ENCODE measurements at regions not wholly inside any gene's neighbourhood (a gene's known extent, or its start where the extent isn't known, plus 50 kb on each side); places are given as distances from the start of the nearest gene placed in this dataset.
A peak's percentile ranks its signal among the peaks of the same experiment; 100 is the strongest.

DNA sequence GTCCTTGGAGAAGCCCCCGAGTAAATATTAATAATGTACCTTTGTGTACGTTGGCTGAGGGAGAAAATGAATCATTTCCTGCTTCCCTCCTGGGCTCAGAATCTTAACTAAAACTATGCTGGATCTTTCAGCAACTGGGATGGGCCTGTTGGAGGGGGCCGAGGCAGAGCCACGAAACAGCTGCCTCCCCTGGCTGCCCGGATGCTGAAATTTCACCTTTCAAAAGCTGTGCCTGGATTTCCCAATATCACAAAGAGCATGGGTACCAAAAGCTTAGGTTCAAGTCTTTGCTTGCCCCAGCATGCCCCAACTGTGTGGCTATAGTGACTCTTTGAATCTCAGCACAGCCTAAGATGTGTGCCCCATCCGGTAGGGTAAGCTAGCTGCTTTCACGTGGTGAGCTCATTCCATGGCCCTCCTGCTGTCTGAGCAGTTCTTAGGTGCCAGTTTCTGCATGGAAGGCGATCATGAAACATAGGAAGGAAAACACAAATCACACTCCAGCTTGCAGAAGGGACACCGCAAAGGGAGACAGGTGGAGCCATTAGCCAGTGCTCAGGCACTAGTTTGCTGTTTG is 473.5 kb downstream of the PTPRU start:
- WGBS, 2 donors: 43 to 51% methylated on average over 9 of the region's 9 CpGs
- intact Hi-C loops (cut with DNase I): loop anchor here in 3 of 10 donors (10.0 kb wide), 2 partner anchors 475 to 995 kb away; partner anchors contain the start of genes MECR (in 2 of the 3) and PTPRU (in 2 of the 3)

DNA sequence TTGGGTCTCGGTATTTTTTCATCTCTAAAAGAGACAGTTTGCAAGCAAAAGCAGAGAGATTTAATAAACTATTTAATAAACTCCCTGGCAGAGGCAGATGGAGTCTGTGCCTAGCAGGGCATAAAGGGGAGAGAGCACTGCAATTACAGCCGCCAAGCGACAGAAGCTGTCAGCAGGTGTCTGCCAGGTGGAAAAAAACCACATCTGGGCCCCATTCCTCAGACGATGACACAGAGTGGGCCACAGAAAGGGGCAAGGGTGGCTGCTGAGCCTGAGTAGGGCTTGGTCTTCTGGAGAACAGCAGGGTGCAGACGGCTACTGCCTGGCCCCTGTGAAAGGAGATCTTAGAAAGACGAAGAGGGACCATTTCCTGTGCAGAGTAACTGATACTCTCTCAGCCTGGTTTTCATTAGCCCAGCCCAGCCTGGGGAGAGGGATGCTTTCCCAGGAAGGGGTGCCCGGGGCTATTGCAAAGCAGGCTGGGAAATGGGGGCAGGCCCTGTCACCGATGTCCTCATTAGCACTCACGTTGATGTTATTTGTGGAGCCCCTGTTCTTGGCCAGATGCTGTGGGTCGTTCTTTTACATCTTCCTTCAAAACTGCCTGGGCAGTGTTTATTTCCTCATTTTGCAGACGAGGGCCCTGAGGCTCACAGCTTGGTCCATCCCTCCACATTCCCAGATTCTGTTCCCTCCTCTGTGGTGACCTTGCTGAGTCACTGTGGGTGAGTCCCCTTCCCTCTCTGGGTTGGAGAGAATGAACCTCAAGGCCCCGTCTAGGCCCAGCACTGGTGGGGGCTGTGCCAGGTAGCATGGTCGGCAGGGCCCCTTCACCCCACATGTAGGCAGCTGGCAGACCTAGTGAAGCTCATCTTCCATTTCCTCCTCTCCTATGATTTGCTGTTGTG is 472.7 kb downstream of the PTPRU start:
- TF ChIP-seq, protein P1, sequence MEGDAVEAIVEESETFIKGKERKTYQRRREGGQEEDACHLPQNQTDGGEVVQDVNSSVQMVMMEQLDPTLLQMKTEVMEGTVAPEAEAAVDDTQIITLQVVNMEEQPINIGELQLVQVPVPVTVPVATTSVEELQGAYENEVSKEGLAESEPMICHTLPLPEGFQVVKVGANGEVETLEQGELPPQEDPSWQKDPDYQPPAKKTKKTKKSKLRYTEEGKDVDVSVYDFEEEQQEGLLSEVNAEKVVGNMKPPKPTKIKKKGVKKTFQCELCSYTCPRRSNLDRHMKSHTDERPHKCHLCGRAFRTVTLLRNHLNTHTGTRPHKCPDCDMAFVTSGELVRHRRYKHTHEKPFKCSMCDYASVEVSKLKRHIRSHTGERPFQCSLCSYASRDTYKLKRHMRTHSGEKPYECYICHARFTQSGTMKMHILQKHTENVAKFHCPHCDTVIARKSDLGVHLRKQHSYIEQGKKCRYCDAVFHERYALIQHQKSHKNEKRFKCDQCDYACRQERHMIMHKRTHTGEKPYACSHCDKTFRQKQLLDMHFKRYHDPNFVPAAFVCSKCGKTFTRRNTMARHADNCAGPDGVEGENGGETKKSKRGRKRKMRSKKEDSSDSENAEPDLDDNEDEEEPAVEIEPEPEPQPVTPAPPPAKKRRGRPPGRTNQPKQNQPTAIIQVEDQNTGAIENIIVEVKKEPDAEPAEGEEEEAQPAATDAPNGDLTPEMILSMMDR (IDR thresholded peaks at IDR 0.05): no peak
- DNase-seq: no peak
- no peak for ATAC-seq
- H3K27me3 ChIP-seq: peaks cover 0 to 47% (median 33%) of the 10 kb centered on the region in 7 donors
- intact Hi-C loops (cut with DNase I): loop anchor here in 3 of 10 donors (10.0 kb wide), 2 partner anchors 474 to 996 kb away; partner anchors contain the start of genes MECR (in 2 of the 3) and PTPRU (in 2 of the 3)
- 29 to 31% methylated on average over 13 of the region's 13 CpGs for WGBS, 2 donors
- H3K36me3 ChIP-seq: no peaks in the 10 kb centered on the region
- no peak overlapping the region for H3K4me3 ChIP-seq
- peak overlapping the region in 1 of 10 donors; percentile 80 for H3K27ac ChIP-seq
- peaks cover 0 to 50% (median 9%) of the 10 kb centered on the region in 9 donors for H3K4me1 ChIP-seq
- H3K9me3 ChIP-seq: no peaks in the 10 kb centered on the region

More for the DNA sequence above, 473.5 kb downstream of the PTPRU start:
- no peak for ATAC-seq
- Histone ChIP-seq H3K27ac (peak overlapping the region in 1 of 10 donors; percentile 80), H3K4me3 (no peak overlapping the region), H3K27me3 (peaks cover 0 to 41% (median 29%) of the 10 kb centered on the region in 7 donors), H3K9me3 (no peaks in the 10 kb centered on the region), H3K36me3 (no peaks in the 10 kb centered on the region), H3K4me1 (peaks cover 0 to 50% (median 9%) of the 10 kb centered on the region in 9 donors)
- DNase-seq: no peak
- TF ChIP-seq, protein P1 (IDR thresholded peaks at IDR 0.05): no peak

DNA sequence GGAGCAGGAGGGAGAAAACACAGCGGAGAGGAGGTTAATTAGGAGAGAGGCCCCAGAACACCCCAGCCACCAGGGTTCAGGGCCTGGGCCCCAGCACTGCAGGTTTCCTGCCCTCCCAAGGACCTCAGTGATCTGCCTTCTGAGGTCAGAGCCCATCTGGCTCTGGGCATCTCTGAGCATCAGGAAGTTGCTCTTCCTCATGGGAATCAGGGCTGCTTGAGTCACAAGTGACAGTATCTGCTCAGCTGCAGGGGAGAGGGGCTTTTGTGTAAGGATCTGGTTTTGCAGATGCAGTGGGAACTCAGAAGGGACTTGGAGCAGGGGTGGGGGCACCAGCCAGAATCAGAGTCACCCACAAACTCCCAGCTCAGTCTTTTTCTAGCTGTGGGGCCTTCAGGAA is 472.1 kb downstream of the PTPRU start:
- DNase-seq: no peak
- intact Hi-C loops (cut with DNase I): loop anchor here in 3 of 10 donors (10.0 kb wide), 2 partner anchors 474 to 996 kb away; partner anchors contain the start of genes MECR (in 2 of the 3) and PTPRU (in 2 of the 3)
- WGBS, 2 donors: 86 to 88% methylated on average over 1 of the region's 1 CpG
- H3K4me3 ChIP-seq: no peak overlapping the region
- peak overlapping the region in 1 of 10 donors; percentile 80 for H3K27ac ChIP-seq
- peaks cover 0 to 50% (median 9%) of the 10 kb centered on the region in 9 donors for H3K4me1 ChIP-seq
- ATAC-seq: no peak
- peaks cover 0 to 50% (median 33%) of the 10 kb centered on the region in 7 donors for H3K27me3 ChIP-seq
- TF ChIP-seq, protein P1 (IDR thresholded peaks at IDR 0.05): no peak
- H3K36me3 ChIP-seq: no peaks in the 10 kb centered on the region
- H3K9me3 ChIP-seq: no peaks in the 10 kb centered on the region

DNA sequence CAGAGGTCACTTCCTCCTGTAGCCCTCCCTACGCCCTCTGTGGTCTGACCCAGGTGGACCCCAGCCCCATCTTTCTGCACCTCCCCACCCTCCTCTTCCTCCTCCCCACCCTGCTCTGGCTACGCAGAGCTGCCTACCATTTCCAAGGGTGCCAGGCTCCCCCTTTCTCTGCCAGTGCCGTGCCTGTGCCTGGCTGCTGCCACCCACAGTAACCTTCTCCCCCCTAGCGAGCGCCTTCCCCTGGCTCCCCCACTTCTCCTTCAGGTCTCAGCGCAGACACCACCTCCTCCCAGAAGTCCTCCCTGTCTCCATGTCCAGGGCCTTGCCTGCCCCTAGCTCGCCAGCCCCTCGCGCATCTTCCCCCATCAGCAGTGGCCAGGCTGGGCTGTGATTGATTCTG is 471.5 kb downstream of the PTPRU start:
- DNase-seq (no peak), ATAC-seq (no peak)
- WGBS, 2 donors: 84 to 90% methylated on average over 9 of the region's 9 CpGs
- H3K4me3 ChIP-seq: no peak overlapping the region
- H3K27ac ChIP-seq: peak overlapping the region in 1 of 10 donors; percentile 80
- H3K36me3 ChIP-seq: no peaks in the 10 kb centered on the region
- TF ChIP-seq, protein P1 (IDR thresholded peaks at IDR 0.05): no peak
- peaks cover 0 to 44% (median 9%) of the 10 kb centered on the region in 9 donors for H3K4me1 ChIP-seq
- intact Hi-C loops (cut with DNase I): loop anchor here in 3 of 10 donors (10.0 kb wide), 2 partner anchors 473 to 997 kb away; partner anchors contain the start of genes MECR (in 2 of the 3) and PTPRU (in 2 of the 3)
- peaks cover 0 to 48% (median 33%) of the 10 kb centered on the region in 7 donors for H3K27me3 ChIP-seq
- no peaks in the 10 kb centered on the region for H3K9me3 ChIP-seq

All from heart right ventricle (tissue), 16 donors.